Hematopoietic multipotent progenitor cell treated with erythropoietin and hydrocortisone succinate and interleukin-3 and kit ligand, for 15 days (in vitro differentiated cells): ENCODE measurements at regions not wholly inside any gene's neighbourhood (a gene's known extent, or its start where the extent isn't known, plus 50 kb on each side); places are given as distances from the start of the nearest gene placed in this dataset.
"Not testable (repeated sequence)": the region's sequence is repeated elsewhere in the genome, so short reads cannot be mapped to it uniquely, and the experiment has no call there.

Source experiments
- DNase-seq: peaks from one replicate; pipeline ENCODE4 v3.0.0-alpha.2; 2015; ENCODE audit warnings: low spot score

GRCh38 chr1:228796945-228797344 lies 61.7 kb downstream of the RHOU start:
- not testable (repeated sequence) for DNase-seq

GRCh38 chr1:228798035-228798434 lies 62.8 kb downstream of the RHOU start:
- no peak for DNase-seq

- no peak for DNase-seq
Measured at GRCh38 chr1:228798548-228798947, 63.3 kb downstream of the RHOU start.

- DNase-seq, result no peak
Measured at GRCh38 chr1:228799924-228800323, 64.6 kb downstream of the RHOU start.

GRCh38 chr1:228801068-228801467 lies 65.8 kb downstream of the RHOU start:
- no peak for DNase-seq

- no peak for DNase-seq
Measured at GRCh38 chr1:228802386-228803220, 67.3 kb downstream of the RHOU start.

- no peak for DNase-seq
Measured at GRCh38 chr1:228803421-228803820, 68.1 kb downstream of the RHOU start.

- DNase-seq, result no peak
Measured at GRCh38 chr1:228804173-228804572, 68.9 kb downstream of the RHOU start.

- no peak for DNase-seq
Measured at GRCh38 chr1:228804640-228805413, 69.5 kb downstream of the RHOU start.

- no peak for DNase-seq
Measured at GRCh38 chr1:228807904-228808605, 72.8 kb downstream of the RHOU start.

GRCh38 chr1:228809621-228810394 lies 74.5 kb downstream of the RHOU start:
- DNase-seq, result no peak

GRCh38 chr1:228810395-228810758 lies 75.1 kb downstream of the RHOU start:
- DNase-seq, result no peak

- DNase-seq, result no peak
Measured at GRCh38 chr1:228810878-228811711, 75.8 kb downstream of the RHOU start.

GRCh38 chr1:228811712-228812305 lies 76.5 kb downstream of the RHOU start:
- no peak for DNase-seq

- no peak for DNase-seq
Measured at GRCh38 chr1:228812961-228813360, 77.7 kb downstream of the RHOU start.

- DNase-seq, result no peak
Measured at GRCh38 chr1:228814176-228814575, 78.9 kb downstream of the RHOU start.

- no peak for DNase-seq
Measured at GRCh38 chr1:228818296-228818695, 83.0 kb downstream of the RHOU start.

- DNase-seq, result no peak
Measured at GRCh38 chr1:228818928-228819630, 83.8 kb downstream of the RHOU start.

- DNase-seq, result no peak
Measured at GRCh38 chr1:228821252-228821651, 86.0 kb downstream of the RHOU start.

- no peak for DNase-seq
Measured at GRCh38 chr1:228823200-228823599, 87.9 kb downstream of the RHOU start.
